SK-N-SH (cell line): ENCODE measurements at regions not wholly inside any gene's neighbourhood (a gene's known extent, or its start where the extent isn't known, plus 50 kb on each side); places are given as distances from the start of the nearest gene placed in this dataset.

Experiments used
- TF ChIP-seq, protein P1 (sequence below): IDR thresholded peaks from 2 replicates; pipeline ENCODE4 v1.4.0; 2012; ENCODE audit warnings: low read depth
- TF ChIP-seq, protein P2 (sequence below): IDR thresholded peaks from 2 replicates; pipeline ENCODE4 v1.4.0; 2012; ENCODE audit warnings: low read depth, borderline replicate concordance

DNA sequence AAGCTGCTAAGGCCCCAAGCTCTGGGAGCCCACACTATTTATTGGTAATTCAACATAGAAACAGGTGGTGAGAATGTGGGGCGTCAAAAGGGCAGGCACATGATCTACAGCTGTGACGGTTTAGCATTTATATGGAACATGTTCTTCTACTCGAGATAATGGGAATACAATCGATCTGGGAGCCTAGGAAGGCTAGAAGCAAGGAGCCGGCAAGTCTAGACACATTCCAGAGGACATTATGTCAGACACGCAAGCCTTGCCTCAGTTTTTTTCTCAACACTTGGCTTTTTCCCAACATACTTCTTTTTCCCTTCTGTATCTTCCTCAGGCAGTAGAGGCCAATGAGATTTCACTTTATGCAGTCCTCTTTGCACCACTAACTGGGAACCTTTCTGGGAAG is 315.7 kb upstream of the SLITRK5 start:
- TF ChIP-seq, protein P1, sequence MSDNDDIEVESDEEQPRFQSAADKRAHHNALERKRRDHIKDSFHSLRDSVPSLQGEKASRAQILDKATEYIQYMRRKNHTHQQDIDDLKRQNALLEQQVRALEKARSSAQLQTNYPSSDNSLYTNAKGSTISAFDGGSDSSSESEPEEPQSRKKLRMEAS: no peak
- TF ChIP-seq, protein P2, sequence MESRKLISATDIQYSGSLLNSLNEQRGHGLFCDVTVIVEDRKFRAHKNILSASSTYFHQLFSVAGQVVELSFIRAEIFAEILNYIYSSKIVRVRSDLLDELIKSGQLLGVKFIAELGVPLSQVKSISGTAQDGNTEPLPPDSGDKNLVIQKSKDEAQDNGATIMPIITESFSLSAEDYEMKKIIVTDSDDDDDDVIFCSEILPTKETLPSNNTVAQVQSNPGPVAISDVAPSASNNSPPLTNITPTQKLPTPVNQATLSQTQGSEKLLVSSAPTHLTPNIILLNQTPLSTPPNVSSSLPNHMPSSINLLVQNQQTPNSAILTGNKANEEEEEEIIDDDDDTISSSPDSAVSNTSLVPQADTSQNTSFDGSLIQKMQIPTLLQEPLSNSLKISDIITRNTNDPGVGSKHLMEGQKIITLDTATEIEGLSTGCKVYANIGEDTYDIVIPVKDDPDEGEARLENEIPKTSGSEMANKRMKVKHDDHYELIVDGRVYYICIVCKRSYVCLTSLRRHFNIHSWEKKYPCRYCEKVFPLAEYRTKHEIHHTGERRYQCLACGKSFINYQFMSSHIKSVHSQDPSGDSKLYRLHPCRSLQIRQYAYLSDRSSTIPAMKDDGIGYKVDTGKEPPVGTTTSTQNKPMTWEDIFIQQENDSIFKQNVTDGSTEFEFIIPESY: no peak
